GM12892 (cell line): ENCODE measurements at regions not wholly inside any gene's neighbourhood (a gene's known extent, or its start where the extent isn't known, plus 50 kb on each side); places are given as distances from the start of the nearest gene placed in this dataset.

Experiments used
- POLR2A ChIP-seq: IDR thresholded peaks from 2 replicates; pipeline ENCODE4 v1.6.1; 2011; ENCODE audit warnings: low read depth, low read length, control low read depth
- POLR2AphosphoS5 ChIP-seq: IDR thresholded peaks from 2 replicates; pipeline ENCODE4 v1.6.1; 2011; ENCODE audit warnings: low read depth, low read length, control low read depth
- TAF1 ChIP-seq: IDR thresholded peaks from 2 replicates; pipeline ENCODE4 v1.6.1; 2011; ENCODE audit warnings: low read depth, mild to moderate bottlenecking, control low read depth, low read length, borderline replicate concordance

DNA sequence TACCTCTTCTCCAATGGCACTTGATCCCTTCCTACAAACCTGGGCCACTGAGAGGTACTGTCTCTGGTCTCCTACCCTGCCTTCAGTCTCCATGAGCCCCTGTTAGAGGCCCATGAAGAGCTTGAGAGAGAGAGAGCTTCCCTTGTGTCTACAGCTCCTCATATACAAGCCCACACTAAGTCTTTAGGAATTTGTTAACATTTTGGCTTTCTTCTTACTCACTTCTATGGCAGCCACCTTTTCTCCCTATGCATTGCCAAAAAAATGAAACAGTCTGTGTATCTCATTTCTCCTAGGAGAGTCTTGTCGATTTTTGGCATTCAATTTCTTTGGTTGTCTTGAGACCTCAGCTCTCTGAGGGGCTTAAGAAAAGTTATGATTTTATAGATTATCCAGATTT, 90.9 kb upstream of the LNX1 start:
- no peak for TF ChIP-seq POLR2AphosphoS5
- TF ChIP-seq POLR2A: no peak
- TF ChIP-seq TAF1: no peak
